Activated T-cell treated with anti-CD3 and anti-CD28 coated beads, Interleukin-2, amount 50 U/mL, for 48 hours (primary cell): ENCODE measurements at regions not wholly inside any gene's neighbourhood (a gene's known extent, or its start where the extent isn't known, plus 50 kb on each side); places are given as distances from the start of the nearest gene placed in this dataset.

Experiments used
- DNase-seq, 2 experiments: peaks; one replicate each; pipeline ENCODE4 v3.0.0-alpha.2; 2020

- DNase-seq = no peak
Measured at GRCh38 chr7:42756841-42757240, 155.0 kb downstream of the C7orf25 start.

GRCh38 chr7:42753811-42754363 lies 158.0 kb downstream of the C7orf25 start:
- DNase-seq = no peak

GRCh38 chr7:42753367-42753766 lies 158.5 kb downstream of the C7orf25 start:
- no peak for DNase-seq

DNA sequence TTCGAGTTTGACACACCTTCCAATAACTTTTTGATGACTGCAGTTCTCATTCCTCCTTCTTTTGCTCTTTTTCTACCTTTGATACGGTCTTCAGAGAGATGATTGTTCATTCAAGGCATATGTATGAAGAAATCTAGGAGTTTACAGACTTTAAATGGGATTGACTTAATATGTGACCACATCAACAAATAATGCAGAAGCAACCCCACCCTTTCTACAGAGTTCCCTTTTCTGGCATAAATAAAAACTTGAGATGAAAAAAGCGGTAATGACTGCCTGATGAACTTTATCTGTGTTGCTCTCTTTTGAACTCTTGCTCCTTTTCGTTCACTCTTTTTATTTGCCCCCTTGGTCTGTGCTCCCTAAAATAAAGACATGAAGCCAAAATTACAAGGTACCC lies 161.7 kb downstream of the C7orf25 start:
- DNase-seq = no peak

DNA sequence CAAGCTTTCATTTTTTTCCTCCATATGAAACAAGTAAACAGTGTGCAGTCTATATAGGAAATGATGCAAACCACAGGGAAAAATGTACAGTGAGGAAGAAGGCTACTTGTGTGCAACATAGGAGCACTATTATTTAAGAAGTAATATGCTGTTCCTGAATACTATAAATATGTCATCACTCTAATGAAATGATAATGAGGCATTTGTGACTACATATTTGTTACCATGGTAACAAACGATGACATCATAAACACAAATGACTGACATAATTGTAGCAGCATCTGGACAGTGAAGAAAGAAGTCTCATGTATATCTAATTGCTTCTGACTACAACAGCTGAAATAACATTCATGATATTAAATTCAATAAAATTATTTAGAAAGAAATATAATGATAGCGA lies 164.8 kb downstream of the C7orf25 start:
- no peak for DNase-seq

DNA sequence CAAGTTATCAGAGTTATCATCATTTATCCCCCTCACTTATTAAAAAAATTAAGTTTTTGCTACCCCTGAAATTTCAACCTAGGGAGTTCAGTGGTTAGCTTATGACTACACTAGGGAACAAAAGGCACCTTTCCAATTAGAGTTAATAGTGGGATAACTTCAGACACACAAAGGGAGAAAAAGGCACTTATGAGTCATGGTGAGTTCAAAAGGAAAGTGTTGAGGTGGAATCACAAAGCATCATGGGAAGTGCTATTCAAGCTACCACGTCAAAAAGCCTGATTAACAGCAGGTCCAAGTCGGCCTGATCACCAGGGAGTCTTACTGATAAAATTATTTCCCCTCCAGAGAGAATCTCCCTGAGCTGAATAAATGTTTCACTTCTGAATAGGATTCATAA lies 165.7 kb downstream of the C7orf25 start:
- no peak for DNase-seq

DNA sequence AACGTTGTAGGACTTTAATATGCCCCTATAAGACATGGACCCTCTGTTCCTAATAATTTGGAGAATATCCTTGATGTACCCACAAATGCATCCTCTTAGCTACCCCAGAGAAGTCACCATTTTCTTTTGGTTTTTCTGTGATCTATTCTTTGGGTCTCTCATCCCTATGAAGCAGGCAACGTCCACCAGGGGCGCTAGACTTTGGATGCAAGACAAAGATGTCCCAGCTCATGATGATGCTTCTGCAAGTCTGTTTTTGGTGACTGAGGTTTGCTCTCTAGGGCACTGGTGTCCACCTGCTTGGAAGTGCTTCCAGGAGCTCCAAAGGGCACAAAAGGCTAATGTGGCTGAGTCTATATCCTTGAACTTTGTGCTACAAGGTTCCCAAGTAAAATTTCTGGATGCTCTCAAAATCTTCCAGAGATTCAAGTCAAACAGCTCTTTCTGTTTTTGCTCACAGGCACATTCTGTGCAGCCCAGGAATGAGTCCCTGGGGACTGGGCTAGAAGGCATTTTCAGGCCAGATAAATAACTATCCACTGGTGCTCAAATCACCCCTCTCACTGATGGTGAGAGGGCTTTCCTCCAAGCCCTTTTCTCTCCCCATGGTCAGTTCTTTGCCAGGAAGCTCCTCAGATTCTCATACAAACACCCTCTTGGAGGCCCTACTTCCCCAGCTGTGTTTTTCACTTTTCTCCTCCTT lies 166.4 kb downstream of the C7orf25 start:
- DNase-seq = peak; percentile 53 to 55

DNA sequence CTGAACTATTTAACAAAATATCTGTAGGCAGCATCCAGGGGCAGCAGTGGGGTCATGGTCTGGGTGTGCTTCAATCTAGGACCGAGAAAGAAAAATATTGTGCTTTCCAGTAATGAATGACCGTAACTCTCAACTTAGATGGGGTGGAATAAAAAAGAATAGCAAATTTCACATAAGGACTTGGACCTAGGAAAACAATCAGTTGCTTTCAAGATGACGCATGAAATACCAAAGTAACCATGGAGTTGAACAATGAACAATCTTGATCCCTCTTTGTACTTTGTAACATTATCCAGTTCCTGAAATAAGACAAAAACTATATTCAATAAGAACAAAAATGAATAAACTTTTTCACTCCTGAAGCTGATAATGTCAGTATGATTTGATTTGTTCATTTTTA lies 167.1 kb downstream of the C7orf25 start:
- no peak for DNase-seq

GRCh38 chr7:42743077-42743858 lies 168.6 kb downstream of the C7orf25 start:
- DNase-seq = no peak

DNA sequence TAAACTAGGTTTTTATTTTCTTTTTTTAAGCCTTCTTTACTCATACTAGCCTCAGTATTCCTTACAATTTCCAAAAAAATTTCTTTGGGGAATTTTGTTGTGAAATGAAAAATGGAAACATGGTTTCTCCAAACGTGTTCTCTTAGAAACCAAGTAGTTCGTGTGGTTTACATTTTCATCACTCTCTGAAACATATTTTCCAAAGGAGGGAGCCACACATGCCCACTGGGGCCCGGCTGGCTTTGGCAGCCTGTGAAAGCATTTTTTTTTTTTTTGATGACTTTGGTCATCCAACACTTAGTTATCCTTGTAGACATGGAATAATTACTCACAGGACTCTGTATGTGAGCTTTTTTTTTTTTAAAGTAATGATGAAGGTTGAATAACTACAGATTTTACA lies 169.6 kb downstream of the C7orf25 start:
- no peak for DNase-seq

- no peak for DNase-seq
Measured at GRCh38 chr7:42740408-42740807, 171.5 kb downstream of the C7orf25 start.

DNA sequence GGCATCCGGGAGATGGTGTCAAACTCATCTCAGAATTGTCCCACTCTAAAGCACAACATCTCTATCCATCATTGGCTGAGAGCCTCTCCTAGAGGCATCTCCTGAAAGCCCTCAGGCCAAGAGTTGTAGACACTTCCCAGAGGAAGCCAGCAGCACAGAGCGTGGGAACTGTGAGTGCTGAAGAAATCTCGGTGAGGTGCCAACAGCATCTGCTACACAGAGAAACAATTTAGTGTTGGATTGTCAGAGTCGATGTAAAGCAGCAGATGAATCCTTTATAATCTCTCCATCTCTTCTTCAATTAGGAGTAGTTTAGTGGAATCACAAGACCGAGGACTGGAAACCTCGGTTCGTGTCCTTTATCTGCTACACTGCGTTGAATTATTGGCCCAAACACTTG lies 172.2 kb downstream of the C7orf25 start:
- DNase-seq = no peak

DNA sequence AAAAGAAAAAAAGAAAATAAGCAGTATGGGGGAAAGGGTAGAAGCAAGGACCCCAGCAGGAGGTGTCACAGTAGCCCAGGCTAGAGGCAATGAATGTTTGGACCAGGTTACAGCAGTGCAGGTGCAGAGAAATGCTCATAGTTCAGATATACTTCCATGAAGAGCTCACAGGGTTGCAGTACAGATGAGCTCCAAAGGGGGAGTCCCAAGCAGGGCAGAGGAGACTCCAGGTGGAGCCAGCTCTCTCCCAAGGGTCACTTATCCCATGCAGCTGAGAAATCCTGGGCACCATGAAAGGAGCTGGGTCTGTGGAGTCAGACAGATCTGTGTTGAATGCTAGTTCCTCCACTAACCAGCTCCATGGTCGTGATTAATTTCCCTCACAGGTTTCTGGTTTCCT lies 174.9 kb downstream of the C7orf25 start:
- no peak for DNase-seq

DNA sequence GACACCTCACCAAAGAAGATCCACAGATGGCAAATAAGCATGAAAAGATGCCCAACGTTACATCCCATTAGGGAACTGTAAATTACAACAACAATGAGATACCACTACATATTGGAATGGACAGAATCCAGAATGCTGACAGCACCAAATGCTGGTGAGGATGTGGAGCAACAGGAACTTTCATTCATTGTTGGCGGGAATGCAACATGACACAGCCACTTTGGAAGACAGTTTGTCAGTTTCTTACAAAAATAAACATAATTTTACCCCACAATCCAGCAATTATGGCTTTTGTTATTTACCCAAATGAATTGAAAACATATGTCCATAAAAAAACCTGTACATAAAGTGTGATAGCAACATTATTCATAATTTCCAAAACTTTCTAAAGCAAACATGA lies 176.8 kb downstream of the C7orf25 start:
- no peak for DNase-seq

DNA sequence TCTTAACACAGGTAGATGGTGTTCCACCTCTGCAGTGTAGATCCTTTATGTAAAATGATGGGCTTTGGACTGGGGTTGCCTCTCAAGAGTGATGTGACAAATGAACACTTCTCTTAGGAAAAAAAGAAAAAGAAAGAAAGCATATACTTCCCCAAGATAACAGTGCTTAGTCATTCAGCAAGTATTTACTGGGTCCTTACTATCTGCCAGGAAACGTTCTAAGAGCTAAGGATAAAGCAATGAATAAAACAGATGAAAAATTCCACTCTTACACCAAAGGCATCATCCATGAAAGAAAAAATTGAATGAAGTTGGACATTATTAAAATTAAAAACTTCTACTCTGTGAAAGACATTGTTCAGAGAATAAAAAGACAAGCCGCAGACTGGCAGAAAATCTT lies 177.3 kb downstream of the C7orf25 start:
- DNase-seq = no peak

- DNase-seq = no peak
Measured at GRCh38 chr7:42733040-42733439, 178.8 kb downstream of the C7orf25 start.

DNA sequence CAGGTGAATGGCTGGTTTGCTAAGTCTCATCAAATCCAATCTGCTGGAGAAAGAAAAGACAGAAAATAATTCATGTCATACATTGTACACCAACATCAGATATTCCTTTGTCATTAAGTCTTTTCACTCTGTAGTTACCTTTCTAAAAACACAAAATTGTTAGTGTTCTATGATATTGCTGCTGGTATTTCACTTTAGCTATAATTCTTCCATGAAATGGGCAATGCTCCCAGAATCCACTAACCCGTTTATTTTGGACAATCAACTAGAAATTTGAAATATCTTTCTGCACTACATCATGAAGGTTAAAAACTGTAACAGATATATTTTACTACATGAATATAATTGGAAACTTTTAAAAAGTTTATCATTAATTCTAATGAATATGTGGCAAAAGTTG lies 181.3 kb downstream of the C7orf25 start:
- DNase-seq = no peak

DNA sequence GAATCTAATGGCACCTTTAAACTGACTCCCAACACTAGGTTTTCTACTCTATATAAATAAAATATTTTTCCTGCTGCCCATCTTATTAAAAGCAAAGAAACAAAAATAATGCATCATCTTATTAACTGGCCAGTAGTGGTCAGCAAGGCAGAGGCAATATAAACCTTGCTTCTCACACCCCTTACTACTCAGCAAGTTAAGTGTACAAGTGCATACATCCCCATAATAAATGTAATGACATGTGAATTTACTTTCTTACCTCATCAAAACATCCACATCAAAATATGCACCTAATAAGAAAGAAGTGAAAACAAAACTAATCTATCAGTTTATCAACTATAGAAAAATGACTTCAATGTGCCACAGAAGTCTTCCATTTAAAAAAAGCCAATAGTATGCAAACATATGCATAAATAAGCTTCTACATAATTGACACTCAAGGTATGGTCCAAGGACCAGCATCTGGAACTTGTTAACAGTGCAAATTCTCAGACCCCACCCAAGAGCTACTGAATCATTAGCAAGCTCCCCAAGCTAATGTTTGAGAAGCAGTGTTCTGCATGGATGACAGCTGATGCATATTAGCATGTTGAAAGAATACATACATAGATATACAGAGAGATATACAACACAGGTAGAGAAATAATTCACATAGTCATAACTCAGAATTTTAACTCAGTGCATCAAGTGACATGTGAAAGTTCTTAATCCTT lies 182.7 kb downstream of the C7orf25 start:
- DNase-seq = no peak

GRCh38 chr7:42727451-42727850 lies 184.4 kb downstream of the C7orf25 start:
- no peak for DNase-seq

DNA sequence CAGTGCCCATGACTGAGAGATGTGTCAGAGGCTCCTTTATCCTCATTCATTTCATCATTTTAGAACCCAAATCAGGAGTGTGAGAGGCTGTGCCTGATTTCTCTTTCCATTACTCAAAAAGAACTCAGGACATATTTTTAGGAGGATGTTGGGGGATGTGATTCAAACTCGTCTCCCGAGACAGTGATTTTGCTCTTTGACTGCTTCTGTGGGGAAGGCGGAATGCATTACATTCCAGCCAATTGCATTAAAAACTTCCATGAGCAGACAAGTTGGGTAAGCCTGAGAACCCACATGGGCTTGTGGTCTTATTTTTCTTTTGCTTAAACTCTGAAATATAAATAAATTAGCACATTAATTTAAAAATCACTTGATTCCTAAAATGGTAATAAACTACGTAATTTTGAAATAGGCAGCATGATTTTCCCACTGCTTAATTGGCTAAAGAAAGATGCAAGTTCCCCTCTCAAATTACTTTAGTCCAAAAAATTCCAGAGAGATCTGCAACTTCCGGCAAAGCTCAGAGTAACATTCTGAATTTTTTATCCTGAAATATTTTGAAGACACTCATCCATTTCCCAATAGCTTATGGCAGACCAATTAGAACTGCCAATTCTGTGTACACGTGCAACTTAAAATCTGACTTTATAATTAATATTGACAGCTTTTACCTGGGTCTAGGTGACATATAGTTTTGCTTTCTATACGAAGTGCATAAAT lies 185.6 kb downstream of the C7orf25 start:
- no peak for DNase-seq

- DNase-seq = no peak
Measured at GRCh38 chr7:42722716-42723115, 189.2 kb downstream of the C7orf25 start.

DNA sequence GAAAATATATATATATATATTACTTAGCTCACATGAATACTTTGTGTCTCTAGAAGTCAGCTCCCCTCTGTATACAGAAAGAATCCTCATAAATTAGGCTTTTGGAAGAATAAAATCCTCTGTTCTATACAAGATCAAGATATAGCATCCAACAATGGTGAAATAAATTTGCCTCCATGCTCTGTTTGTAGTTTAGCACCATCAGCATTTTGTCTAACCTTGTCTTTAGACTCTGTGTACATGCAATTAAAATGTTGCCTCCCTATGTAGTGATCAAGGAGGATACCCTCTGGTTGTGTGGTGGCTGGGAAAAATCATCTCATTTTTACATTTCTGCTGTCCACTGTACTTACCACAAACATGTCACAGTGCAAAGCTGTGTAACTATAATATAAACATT lies 189.7 kb downstream of the C7orf25 start:
- no peak for DNase-seq
